OCI-LY1 (cell line): ENCODE measurements at regions not wholly inside any gene's neighbourhood (a gene's known extent, or its start where the extent isn't known, plus 50 kb on each side); places are given as distances from the start of the nearest gene placed in this dataset.

ENCODE experiments used
- H2AFZ ChIP-seq: fragments of 200-600 bp; sonication (generic), shearing (Covaris generic); 2 replicates; pipeline ENCODE4 v1.6.0; 2014; ENCODE audit warnings: antibody characterized with exemption, mild to moderate bottlenecking, low read length
- H3F3A ChIP-seq: fragments of 200-600 bp; sonication (generic), shearing (Covaris generic); 2 replicates; pipeline ENCODE4 v1.6.0; 2014; ENCODE audit warnings: mild to moderate bottlenecking, antibody characterized with exemption, low read length, moderate library complexity; ENCODE audit not compliant: insufficient read depth
- H3K27ac ChIP-seq: fragments of 200-600 bp; sonication (generic); 2 replicates; pipeline ENCODE4 v1.5.1; 2014; ENCODE audit warnings: low read length, mixed run types, mild to moderate bottlenecking, low read depth; ENCODE audit not compliant: poor library complexity, severe bottlenecking
- H3K27me3 ChIP-seq: fragments of 200-600 bp; sonication (generic); 2 replicates; pipeline ENCODE4 v1.6.0; 2014; ENCODE audit warnings: antibody characterized with exemption, mild to moderate bottlenecking, low read length, moderate library complexity; ENCODE audit not compliant: insufficient read depth
- H3K36me3 ChIP-seq: fragments of 200-600 bp; sonication (generic); 2 replicates; pipeline ENCODE4 v1.6.1; 2014; ENCODE audit warnings: mild to moderate bottlenecking, antibody characterized with exemption, low read length, moderate library complexity, mixed read lengths; ENCODE audit not compliant: insufficient read depth
- H3K4me1 ChIP-seq: fragments of 200-600 bp; sonication (generic); 2 replicates; pipeline ENCODE4 v1.5.1; 2014; ENCODE audit warnings: mild to moderate bottlenecking, low read length, moderate library complexity; ENCODE audit not compliant: insufficient read depth, severe bottlenecking
- H3K4me2 ChIP-seq: fragments of 200-600 bp; sonication (generic), shearing (Covaris generic); 2 replicates; pipeline ENCODE4 v1.6.1; 2014; ENCODE audit warnings: low read length
- H3K4me3 ChIP-seq: fragments of 200-600 bp; sonication (generic); 2 replicates; pipeline ENCODE4 v1.5.1; 2014; ENCODE audit warnings: low read length, low read depth, mild to moderate bottlenecking, mixed read lengths; ENCODE audit not compliant: poor library complexity, severe bottlenecking
- H3K79me2 ChIP-seq: fragments of 200-600 bp; shearing (Covaris generic); 2 replicates; pipeline ENCODE4 v1.6.1; 2016; ENCODE audit warnings: mixed run types, low read length, mixed read lengths; ENCODE audit not compliant: insufficient read depth
- H3K9ac ChIP-seq: fragments of 200-600 bp; sonication (generic), shearing (Covaris generic); 2 replicates; pipeline ENCODE4 v1.6.1; 2014; ENCODE audit warnings: mild to moderate bottlenecking, low read length, mixed read lengths
- H3K9me2 ChIP-seq: fragments of 200-600 bp; sonication (generic), shearing (Covaris generic); 2 replicates; pipeline ENCODE4 v1.6.1; 2014; ENCODE audit warnings: low read depth, mild to moderate bottlenecking, low read length, mixed read lengths
- H3K9me3 ChIP-seq: fragments of 200-600 bp; shearing (Covaris generic); 2 replicates; pipeline ENCODE4 v1.6.1; 2014; ENCODE audit warnings: low read length, mixed read lengths
- H4K20me1 ChIP-seq: fragments of 200-600 bp; sonication (generic), shearing (Covaris generic); 2 replicates; pipeline ENCODE4 v1.6.0; 2016; ENCODE audit warnings: mild to moderate bottlenecking, low read length; ENCODE audit not compliant: insufficient read depth
- CTCF ChIP-seq: fragments of 200-600 bp; sonication (generic), shearing (Covaris generic); IDR thresholded peaks from 2 replicates; pipeline ENCODE4 v1.5.1; 2017; ENCODE audit warnings: mild to moderate bottlenecking, antibody characterized with exemption, low read length, moderate library complexity, mixed read lengths
- EZH2 ChIP-seq: fragments of 200-600 bp; sonication (generic), shearing (Covaris generic); IDR thresholded peaks from 2 replicates; pipeline ENCODE4 v1.8.0; 2017; ENCODE audit warnings: borderline replicate concordance, mixed run types, mild to moderate bottlenecking, antibody characterized with exemption, low read length, moderate library complexity, mixed read lengths

- Histone ChIP-seq H3K36me3 (no peaks in the 10 kb centered on the region), H3K9me3 (no peaks in the 10 kb centered on the region), H4K20me1 (no peaks in the 10 kb centered on the region), H3K27ac (no peak overlapping the region), H2AFZ (no peak overlapping the region), H3K27me3 (no peaks in the 10 kb centered on the region), H3K4me2 (no peak overlapping the region), H3F3A (0 out of 2 replicates have a peak, but pooled peaks cover 5% of the 10 kb centered on the region), H3K4me1 (peaks cover 20% of the 10 kb centered on the region), H3K4me3 (no peak overlapping the region), H3K9me2 (no peaks in the 10 kb centered on the region), H3K9ac (no peak overlapping the region), H3K79me2 (no peaks in the 10 kb centered on the region)
- no peak for TF ChIP-seq CTCF
These were observed 50.3 kb upstream of the TCF12 start for GRCh38 chr15:56868170-56868569.

GRCh38 chr15:56866803-56867202, 51.6 kb upstream of the TCF12 start:
- H3K9ac ChIP-seq = no peak overlapping the region
- H2AFZ ChIP-seq = no peak overlapping the region
- TF ChIP-seq EZH2 (no peak), CTCF (no peak)
- H3K27me3 ChIP-seq = no peaks in the 10 kb centered on the region
- no peaks in the 10 kb centered on the region for H3K9me2 ChIP-seq
- no peaks in the 10 kb centered on the region for H4K20me1 ChIP-seq
- no peak overlapping the region for H3K4me3 ChIP-seq
- no peaks in the 10 kb centered on the region for H3K9me3 ChIP-seq
- no peaks in the 10 kb centered on the region for H3K36me3 ChIP-seq
- no peak overlapping the region for H3K27ac ChIP-seq
- peaks cover 10% of the 10 kb centered on the region for H3K4me1 ChIP-seq
- H3K79me2 ChIP-seq = no peaks in the 10 kb centered on the region
- no peak overlapping the region for H3K4me2 ChIP-seq
- 0 out of 2 replicates have a peak, but pooled peaks cover 2% of the 10 kb centered on the region for H3F3A ChIP-seq

- Histone ChIP-seq H4K20me1 (no peaks in the 10 kb centered on the region), H3F3A (no peaks in the 10 kb centered on the region), H3K27me3 (no peaks in the 10 kb centered on the region), H2AFZ (peak overlapping the region; percentile 42; the same call in 1 of the 2 replicates), H3K9ac (no peak overlapping the region), H3K27ac (no peak overlapping the region), H3K9me3 (no peaks in the 10 kb centered on the region), H3K36me3 (no peaks in the 10 kb centered on the region), H3K4me1 (no peaks in the 10 kb centered on the region), H3K79me2 (no peaks in the 10 kb centered on the region), H3K4me2 (no peak overlapping the region), H3K9me2 (no peaks in the 10 kb centered on the region), H3K4me3 (no peak overlapping the region)
- TF ChIP-seq CTCF (no peak), EZH2 (no peak)
These were observed 60.6 kb upstream of the TCF12 start for GRCh38 chr15:56857828-56858227.
